HG03060 (cell line): ENCODE measurements at regions not wholly inside any gene's neighbourhood (a gene's known extent, or its start where the extent isn't known, plus 50 kb on each side); places are given as distances from the start of the nearest gene placed in this dataset.
A peak's percentile ranks its signal among the peaks of the same experiment; 100 is the strongest.
"Not testable (repeated sequence)": the region's sequence is repeated elsewhere in the genome, so short reads cannot be mapped to it uniquely, and the experiment has no call there.

Source experiments
- ATAC-seq: cut with Tn5 transposase; IDR thresholded peaks from one replicate; pipeline ENCODE4 v1.9.1; 2021; ENCODE audit warnings: low read depth, moderate number of reproducible peaks; ENCODE audit not compliant: unreplicated experiment

DNA sequence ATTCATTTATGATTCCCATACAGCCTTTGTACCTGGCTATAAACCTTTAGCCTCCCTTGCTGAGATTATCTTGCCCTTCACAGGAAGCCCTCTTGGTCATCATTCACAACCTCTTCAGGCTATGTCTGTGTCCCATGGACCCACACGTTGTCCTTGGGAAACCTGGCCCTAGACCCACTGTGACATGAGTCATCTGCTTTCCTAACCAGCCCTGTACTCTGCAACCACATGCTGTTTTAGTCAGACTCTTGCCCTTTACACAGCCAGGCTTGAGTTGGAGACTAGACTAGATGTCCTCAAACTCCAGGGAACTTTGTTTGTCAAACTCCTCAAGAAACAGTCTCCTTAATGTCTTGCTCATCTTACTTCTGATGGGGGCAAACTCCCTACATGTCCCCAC, 229.3 kb upstream of the ZSWIM2 start:
- ATAC-seq, result no peak

DNA sequence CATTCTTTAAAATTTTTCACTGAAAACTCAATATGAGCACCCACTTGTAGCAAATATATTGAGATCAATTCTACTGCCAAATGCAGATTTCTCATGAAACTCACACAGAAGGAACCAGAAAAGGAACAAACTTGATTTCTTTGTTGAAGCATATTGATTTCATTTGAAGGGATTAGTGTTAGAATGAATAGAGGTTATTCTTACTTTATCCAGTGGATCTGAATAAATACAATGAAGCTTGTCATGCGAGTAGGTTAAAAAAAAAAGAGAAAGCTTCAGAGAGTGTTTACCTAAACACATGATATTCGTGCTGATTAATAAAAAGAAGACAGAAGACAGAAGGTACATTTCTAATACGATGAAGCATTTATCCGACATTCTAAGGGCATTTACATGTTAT, 226.7 kb upstream of the ZSWIM2 start:
- no peak for ATAC-seq

DNA sequence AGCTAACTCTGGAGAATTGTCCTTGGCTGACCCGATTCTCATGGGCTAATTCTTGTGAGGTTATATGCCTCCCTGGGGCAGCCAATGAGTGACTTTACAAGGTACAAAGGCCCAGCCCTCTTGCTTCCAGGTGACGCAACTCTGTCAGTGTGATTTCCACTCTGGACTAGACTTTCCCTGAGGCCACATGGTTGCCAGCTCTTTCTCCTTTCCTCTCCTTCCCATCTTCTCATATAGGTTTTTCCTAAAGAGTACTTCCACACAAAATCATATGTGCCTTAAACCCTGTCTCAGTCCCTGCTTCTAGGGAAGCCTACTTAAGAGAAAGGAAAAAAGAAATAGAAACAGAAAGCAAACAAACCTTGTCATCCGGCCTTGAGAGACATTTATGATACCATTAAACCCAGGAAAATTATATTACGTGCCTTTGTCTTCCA, 226.2 kb upstream of the ZSWIM2 start:
- no peak for ATAC-seq

DNA sequence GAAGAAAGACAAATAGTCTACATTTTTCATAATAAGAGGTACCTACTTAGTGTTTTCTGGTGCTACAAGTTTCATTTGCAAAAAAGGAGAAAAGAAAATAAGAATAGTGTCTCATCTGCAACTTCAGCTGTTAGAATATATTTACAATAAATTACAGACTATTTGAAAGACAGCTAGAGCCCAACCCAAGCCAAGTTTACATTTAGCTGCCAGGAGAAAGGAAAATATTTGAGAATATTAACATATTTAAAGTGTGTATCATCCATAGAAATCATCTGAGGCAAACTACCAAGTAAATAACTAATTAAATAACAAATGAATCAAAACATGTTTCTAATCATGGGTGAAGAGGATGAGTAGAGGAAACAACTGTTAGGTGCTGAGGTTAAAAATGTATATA, 209.2 kb upstream of the ZSWIM2 start:
- ATAC-seq, result no peak

DNA sequence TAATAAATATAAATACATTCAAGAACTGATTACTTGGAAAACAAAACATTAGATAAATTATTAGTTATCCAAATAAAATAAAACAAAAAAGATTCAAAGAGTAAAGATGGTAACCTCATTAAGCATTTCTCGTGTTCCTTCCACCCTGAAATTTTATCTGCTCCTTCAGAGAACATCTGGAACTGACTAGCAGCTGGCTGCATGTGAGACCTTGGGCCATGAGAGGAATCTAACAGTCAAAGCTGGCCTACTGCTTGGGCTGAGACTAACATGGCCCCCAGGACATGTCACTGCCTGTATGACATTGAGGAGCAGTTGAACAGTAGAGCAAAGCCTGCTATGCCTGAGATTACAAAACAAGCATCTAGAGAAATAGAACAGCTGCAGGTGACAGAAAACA, 208.5 kb upstream of the ZSWIM2 start:
- no peak for ATAC-seq

DNA sequence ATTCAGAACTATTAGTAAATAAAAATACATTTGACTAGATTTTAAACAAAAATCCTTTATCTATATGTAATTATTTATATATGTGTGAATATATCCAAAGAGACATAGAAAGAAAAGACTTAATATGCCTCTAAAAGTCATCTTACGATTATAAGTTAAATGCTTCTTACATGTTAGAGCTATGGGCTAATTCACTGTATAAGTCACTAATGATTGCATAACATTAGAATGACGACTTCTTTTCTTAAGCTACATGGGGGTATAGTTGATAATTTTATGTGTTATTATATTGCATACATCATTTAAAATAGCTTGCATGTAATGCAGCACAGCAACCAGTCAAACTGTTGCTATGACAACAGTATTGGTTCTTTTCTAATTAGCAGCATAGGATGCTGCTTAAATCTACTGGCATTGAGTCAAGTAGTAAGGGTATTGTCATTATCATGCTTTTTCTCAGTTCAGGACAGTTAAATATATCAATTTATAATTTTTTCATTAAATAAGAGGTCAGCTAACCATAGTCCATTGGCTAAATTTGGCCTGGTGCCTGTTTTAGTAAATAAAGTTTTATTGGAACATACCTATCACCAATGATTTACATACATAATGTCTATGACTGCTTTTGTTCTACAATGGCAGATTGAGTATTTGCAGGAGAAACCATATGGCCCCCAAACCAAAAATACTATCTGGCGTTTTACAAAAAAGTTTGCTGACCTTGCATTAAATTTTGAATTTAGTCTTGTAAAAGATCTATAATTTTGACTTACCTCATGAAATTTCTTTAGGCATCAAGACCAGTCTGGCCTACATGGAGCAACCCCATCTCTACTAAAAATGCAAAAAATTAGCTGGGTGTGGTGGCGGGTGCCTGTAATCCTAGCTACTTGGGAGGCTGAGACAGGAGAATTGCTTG, 207.7 kb upstream of the ZSWIM2 start:
- no peak for ATAC-seq

DNA sequence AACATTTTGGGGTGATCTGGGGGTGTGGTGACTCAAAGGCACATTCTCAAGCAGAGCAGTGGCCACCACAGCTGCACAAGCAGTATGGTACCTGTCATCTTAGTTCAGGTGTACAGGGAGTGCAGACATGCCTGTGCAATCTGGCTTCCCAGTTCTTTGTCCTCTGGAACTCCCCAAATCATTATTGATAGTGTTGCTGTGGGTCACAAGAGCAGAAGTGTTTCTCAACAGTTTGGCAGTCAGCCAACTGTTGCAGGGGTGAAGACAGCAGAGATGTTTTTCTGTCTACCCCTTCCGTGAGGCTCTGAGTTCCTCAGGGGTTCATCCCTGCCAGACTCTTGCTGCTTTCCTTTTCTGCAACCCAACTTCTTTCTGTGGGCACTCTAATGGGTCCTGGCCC, 206.5 kb upstream of the ZSWIM2 start:
- ATAC-seq, result no peak

DNA sequence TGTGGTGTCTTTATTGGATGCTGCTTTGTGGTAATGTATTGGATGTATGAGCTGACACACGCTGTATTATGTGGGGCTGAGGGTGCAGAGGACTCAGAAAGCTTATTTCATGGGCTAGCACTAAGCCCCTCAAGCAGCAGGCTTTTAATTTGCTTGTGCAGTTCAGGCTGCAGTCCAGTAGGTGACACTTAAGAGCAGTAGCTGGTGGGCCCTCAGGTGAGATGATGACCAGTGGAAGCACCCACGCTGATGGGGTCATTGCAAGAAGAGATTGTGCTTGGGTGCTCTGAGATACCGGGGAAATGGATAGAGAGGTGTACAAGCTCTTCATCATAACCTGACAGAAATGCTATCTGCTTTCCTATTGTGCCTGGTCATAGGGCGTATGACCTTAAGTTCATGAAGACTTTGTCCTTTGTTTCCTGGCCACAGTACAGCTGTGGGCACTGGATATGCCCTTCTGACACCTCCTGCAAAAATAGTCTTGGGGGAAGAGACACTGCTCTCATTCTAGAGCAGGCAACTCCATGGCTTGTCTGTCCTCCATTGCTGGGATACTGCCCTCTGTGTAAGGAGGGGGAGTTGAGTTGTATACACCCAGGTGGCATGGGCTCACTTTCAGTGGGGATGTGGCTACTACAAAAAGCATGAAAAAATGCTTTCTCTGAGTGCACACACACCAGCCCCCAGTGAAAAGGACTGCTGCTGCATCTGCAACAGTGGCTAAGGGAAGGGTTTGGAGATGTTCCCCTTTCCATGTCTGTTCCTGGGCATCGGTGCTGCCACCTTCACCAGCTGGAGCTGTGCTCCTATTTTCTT, 205.7 kb upstream of the ZSWIM2 start:
- ATAC-seq, result no peak

DNA sequence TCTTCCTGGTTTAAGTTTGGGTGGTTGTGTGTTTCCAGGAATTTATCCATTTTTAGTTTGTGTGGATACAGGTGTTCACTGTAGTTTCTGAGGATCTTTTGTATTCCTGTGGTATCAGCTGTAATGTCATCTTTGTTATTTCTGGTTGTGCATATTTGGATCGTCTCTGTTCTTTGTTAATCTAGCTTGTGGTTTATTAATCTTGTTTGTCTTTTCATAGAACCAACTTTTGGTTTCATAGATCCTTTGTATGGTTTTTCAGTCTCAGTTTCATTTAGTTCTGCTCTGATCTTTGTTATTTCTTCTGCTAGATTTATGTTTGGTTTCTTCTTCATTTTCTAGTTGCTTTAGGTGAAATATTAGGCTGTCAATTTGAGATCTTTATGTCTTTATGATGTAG, 202.4 kb upstream of the ZSWIM2 start:
- peak; percentile 81 for ATAC-seq

DNA sequence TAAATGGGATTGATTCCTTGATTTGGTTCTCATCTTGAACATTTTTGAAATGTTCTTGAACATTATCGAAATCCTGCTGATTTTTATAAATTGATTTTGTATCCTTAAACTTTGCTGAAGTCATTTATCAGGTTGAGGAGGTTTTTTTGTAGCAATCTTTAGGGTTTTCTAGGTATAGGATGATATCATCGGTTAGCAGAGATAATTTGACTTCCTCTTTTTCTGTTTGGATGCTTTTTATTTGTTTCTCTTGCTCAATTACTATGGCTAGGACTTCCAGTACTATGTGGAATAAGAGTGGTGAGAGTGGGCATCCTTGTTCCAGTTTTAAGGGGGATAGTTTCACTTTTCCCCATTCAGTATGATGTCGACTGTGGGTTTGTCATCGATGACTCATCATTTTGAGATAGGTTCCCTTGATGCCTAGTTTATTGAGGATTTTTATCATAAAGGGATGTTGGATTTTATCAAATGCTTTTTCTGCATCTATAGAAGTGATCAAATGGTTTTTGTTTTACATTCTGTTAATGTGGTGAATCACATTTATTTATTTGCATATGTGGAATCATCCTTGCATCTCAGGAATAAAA, 201.5 kb upstream of the ZSWIM2 start:
- no peak for ATAC-seq

DNA sequence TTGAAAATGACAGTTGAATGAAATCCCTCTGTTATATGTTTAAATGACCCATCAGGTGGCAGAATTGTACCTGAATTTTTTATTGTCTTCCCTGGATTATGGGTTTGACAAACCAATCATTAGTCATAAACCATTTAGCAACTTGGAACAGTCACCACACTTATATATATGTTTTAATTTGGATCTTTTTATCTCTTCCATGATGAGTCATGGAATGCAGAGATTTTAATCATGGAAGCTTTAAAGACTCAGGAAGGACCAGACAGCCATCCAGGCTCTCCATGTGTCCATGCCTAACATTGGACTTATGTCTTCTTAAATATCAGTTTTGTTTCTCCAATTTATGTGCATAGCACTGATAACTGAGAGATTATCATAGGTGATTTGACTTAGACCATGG, 188.3 kb upstream of the ZSWIM2 start:
- ATAC-seq, result no peak

DNA sequence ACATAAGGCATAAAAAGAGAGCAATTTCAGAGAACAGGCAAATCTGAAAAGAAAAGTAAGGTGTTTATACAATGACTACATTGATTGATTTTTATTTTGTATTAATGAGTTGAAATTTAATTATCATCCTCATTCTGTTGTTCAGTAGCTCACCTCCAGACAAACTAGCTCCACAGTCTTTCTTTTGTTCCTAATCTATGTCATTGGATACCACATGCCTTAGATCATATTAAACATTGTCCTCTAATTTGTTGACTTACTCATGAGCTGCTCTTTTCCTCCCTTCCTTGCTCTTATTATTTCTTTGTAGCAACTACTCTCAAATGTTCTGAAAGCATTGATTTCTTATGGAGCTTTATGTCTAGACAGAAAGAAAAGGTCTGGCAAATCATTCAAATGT, 185.5 kb upstream of the ZSWIM2 start:
- ATAC-seq, result no peak

DNA sequence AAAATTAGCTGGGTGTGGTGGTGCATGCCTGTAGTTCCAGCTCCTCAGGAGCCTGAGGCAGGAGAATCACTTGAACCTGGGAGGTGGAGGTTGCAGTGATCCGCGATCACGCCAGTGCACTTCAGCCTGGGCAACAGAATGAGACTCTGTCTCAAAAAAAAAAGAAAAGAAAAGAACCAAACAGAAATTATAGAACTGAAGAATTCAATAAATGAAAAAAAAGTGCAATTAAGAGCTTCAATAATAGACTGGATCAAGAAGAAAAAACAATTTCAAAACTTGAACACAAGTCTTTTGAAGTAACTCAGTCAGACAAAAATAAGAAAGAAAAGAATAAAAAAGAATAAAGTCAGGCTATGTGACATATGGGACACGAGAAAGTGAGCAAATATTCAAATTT, 175.8 kb upstream of the ZSWIM2 start:
- ATAC-seq, result no peak

DNA sequence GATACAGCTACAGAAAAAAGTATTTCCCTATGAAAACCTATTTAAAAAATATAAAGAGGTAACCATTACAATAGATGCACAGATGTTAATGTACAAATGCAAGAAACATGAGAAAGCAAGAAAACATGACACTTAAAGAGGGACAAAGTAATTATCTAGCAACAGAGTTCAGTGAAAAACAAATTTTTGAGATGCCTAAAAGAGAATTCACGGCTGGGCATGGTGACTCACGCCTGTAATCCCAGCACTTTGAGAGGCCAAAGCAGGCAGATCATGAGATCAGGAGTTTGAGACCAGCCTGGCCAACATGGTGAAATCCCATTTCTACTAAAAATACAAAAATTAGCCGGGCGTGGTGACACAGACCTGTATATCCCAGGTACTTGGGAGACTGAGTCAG, 175.0 kb upstream of the ZSWIM2 start:
- ATAC-seq, result not testable (repeated sequence)

DNA sequence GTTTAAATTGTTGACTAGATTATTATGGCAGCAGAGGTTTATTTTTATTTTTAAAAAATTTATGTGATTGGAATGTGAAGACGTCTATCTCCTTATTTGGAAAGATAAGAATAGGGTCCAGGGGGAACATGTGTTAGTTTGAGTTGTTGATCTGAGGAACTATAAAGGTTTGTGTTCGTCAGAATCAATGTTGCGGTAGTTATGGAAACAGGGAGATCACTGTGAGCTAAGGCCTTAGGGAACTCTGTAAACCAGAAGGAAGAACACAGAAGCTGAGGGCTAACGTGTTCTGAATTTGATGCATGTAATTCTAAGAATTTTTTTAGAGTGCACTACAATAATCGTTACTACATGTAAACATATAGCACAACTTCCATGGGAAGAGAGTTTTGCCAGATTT, 168.5 kb upstream of the ZSWIM2 start:
- ATAC-seq, result no peak

DNA sequence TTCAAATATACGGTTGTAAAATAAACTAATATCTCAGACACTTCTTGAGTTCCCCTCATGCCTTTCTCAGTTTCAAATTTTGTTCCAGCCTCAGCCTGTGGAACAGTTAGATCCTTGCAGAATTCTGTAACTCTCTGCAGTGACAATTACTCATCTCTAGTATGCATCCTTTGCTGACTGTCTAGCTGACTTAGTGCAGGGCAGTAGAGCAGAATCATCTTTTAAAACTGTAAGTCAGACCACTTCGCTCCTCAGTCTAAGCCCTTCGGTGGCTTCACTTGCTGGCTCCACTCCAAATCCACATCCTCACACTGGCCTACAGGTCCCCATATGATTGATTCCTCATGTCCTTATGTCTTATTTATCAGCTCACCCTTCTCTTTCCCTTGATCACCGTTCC, 164.1 kb upstream of the ZSWIM2 start:
- no peak for ATAC-seq

DNA sequence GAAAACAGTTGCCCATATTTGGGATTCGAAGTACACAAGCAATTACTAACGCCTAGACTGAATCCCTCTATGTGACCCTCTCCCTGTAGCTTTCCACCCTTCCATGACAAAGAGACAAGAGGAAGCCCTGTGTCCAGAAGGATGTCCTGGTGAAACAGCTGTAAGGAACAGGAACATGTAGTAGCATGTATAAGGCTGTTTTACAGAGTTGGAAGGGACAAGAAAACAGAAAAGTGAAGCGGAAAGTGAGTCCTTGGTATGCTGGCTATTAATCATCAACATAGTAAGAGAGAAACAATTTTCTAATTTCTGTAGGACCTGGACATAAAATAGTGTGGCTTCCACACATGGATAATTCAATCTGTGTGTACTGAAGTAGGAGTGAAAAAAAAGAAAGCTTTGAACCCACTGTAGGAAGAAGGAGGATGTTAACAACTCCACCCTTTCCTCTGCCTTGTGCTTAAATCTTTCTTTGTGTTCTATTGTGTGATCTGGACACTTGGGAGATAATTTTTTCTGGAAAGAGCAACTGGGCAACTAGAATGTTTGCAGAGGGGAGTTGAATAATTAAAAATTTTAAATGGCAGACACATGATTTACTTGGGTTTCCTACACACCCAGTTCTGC, 162.3 kb upstream of the ZSWIM2 start:
- no peak for ATAC-seq

DNA sequence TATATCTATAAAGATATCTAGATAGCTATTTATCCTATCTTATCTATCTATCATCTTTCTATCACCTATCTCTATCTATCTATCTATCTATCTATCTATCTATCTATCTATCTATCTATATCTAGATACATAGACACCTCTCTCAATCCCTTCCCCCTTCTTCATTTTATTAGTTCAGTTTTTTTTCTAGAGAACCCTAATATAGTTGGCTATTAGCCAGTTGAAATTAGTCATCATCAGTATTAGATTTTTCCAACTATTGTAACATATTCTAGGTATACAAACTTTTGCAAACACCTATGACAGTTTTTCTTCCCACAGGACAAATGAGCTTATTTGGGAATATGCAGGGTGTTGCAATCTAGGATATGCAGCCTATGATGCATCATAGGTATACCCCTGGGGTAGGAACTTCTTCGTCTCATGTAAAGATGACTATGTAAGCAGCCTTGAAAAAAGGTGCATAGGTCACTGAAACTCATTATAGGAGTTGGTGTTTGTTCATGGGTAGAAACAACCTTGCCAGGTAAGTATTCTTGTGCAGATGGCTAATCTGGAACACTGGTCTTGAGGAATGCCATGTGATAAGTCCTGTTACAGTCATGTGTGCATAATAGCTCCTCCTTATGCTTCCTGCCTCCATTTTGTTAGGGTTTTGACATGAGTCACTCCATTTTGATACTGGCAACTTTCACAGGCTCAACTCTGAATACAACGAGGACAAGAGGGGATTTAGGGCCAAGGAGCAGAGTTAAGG, 160.7 kb upstream of the ZSWIM2 start:
- no peak for ATAC-seq

DNA sequence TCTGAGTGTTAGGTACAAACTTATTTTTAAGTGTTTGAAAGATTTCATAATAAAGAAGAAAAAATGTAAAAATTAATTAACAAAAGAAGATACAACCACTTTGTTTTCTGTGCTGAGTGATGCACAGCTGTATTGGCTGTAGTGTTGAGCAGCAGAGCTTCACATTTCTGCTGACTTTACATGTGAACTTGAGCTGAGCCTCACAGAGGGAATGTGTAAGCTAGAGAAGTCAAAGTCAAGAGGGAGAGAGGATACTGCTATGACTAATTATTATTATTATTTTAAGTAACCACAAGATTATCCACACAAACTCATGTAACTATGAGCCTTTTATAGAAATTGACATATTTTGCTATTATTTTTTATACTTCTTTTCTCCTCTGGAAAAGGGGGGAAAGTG, 159.1 kb upstream of the ZSWIM2 start:
- ATAC-seq, result no peak

DNA sequence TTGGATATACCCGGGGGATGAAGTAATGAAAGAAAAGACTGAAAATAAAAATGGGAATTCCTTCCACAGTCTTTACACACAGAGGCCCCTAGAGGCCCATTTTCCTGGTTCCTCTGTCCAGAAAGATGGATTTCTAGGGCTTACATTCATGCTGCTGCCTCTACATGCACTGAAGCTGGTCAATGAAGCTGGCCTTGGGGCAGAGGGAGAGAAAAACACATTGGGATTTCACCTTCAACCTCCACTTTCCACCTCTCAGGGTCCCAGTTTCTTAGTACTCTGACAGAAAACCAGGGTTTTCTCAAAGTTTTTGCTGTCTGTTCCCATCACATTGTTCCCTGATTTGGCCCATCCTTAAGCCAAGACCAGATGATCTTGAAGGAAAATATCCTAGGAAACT, 154.6 kb upstream of the ZSWIM2 start:
- no peak for ATAC-seq
